ENCODE measurements at regions not wholly inside any gene's neighbourhood (a gene's known extent, or its start where the extent isn't known, plus 50 kb on each side); places are given as distances from the start of the nearest gene placed in this dataset.

- no peak for DNase-seq
- Histone ChIP-seq H3K79me2 (ENCODE audit: control insufficient read depth, insufficient read depth, low read length) (no peaks in the 10 kb centered on the region), H3K27ac (ENCODE audit: low read length in 2 of 2) (no peak overlapping the region), H2AFZ (ENCODE audit: insufficient read depth, low read depth, low read length, poor library complexity, severe bottlenecking) (no peak overlapping the region), H3K27me3 (replicated peaks in 1 of 4; ENCODE audit: control extremely low read depth in 1 of 4, control insufficient read depth in 3 of 4, insufficient read depth in 4 of 4, low read length in 3 of 4) (peaks cover 0 to 5% (median 0%) of the 10 kb centered on the region in 4 experiments), H3K4me2 (replicated peaks; ENCODE audit: low read depth, low read length, poor library complexity, severe bottlenecking) (no peak overlapping the region), H3K9ac (ENCODE audit: low read length) (no peak overlapping the region), H4K20me1 (ENCODE audit: control insufficient read depth, insufficient read depth, low read length, poor library complexity, severe bottlenecking) (no peaks in the 10 kb centered on the region), H3K9me3 (ENCODE audit: control extremely low read depth in 1 of 3, control insufficient read depth in 2 of 3, insufficient read depth in 1 of 3, low read length in 2 of 3) (peaks cover 0 to 2% (median 0%) of the 10 kb centered on the region in 3 donors), H3K4me1 (ENCODE audit: control insufficient read depth in 2 of 2, insufficient read depth in 2 of 2, low read length in 2 of 2) (no peaks in the 10 kb centered on the region), H3K4me3 (ENCODE audit: control extremely low read depth in 1 of 5, extremely low read depth in 1 of 5, insufficient read depth in 1 of 5, low read depth in 2 of 5, low read length in 4 of 5) (no peak overlapping the region), H3K36me3 (replicated peaks in 1 of 2; ENCODE audit: control extremely low read depth in 1 of 2, control insufficient read depth in 1 of 2, extremely low read depth in 1 of 2, insufficient read depth in 2 of 2, low read length in 1 of 2) (no peaks in the 10 kb centered on the region)
- intact Hi-C loops (cut with micrococcal nuclease) = no loop called here
- TF ChIP-seq CTCF (IDR thresholded peaks at IDR 0.05) = no peak
- TF ChIP-seq EZH2 (IDR thresholded peaks at IDR 0.05; ENCODE audit: borderline replicate concordance, insufficient read depth, low read depth, low read length, poor library complexity, severe bottlenecking) = no peak
- H3K27ac Mint-ChIP-seq = no peak overlapping the region
- H3K9me3 Mint-ChIP-seq (ENCODE audit: insufficient read depth) = peaks cover 2% of the 10 kb centered on the region
- H3K27me3 Mint-ChIP-seq = peaks cover 27% of the 10 kb centered on the region
- ATAC-seq (ENCODE audit: low read depth) = no peak
- 76% methylated on average over 2 of the region's 3 CpGs for WGBS (ENCODE audit: insufficient coverage)
- H3K4me1 Mint-ChIP-seq = no peaks in the 10 kb centered on the region
- CTCF ChIA-PET = no interaction called here
- no peak overlapping the region for H3K4me3 Mint-ChIP-seq
- POLR2A ChIA-PET = no interaction called here
These were observed 95.1 kb upstream of the ARAP3 start for GRCh38 chr5:141777130-141777529.

GRCh38 chr5:141773779-141774562, 91.9 kb upstream of the ARAP3 start:
- H3K9ac ChIP-seq (ENCODE audit: low read length) = no peak overlapping the region
- Mint-ChIP-seq H3K27me3 (peaks cover 30% of the 10 kb centered on the region), H3K4me1 (no peaks in the 10 kb centered on the region), H3K27ac (no peak overlapping the region), H3K9me3 (ENCODE audit: insufficient read depth) (peaks cover 2% of the 10 kb centered on the region), H3K4me3 (no peak overlapping the region)
- 76% methylated on average over 12 of the region's 17 CpGs for WGBS (ENCODE audit: insufficient coverage)
- ChIA-PET CTCF (no interaction called here), POLR2A (no interaction called here)
- no peak overlapping the region for H3K4me2 ChIP-seq (replicated peaks; ENCODE audit: low read depth, low read length, poor library complexity, severe bottlenecking)
- intact Hi-C loops (cut with micrococcal nuclease) = no loop called here
- no peaks in the 10 kb centered on the region for H4K20me1 ChIP-seq (ENCODE audit: control insufficient read depth, insufficient read depth, low read length, poor library complexity, severe bottlenecking)
- peaks cover 0 to 2% (median 0%) of the 10 kb centered on the region in 3 donors for H3K9me3 ChIP-seq (ENCODE audit: control extremely low read depth in 1 of 3, control insufficient read depth in 2 of 3, insufficient read depth in 1 of 3, low read length in 2 of 3)
- DNase-seq (no peak), ATAC-seq (ENCODE audit: low read depth) (no peak)
- H3K4me3 ChIP-seq (ENCODE audit: control extremely low read depth in 1 of 5, extremely low read depth in 1 of 5, insufficient read depth in 1 of 5, low read depth in 2 of 5, low read length in 4 of 5) = no peak overlapping the region
- no peaks in the 10 kb centered on the region for H3K79me2 ChIP-seq (ENCODE audit: control insufficient read depth, insufficient read depth, low read length)
- TF ChIP-seq CTCF (IDR thresholded peaks at IDR 0.05) = no peak
- no peak for TF ChIP-seq EZH2 (IDR thresholded peaks at IDR 0.05; ENCODE audit: borderline replicate concordance, insufficient read depth, low read depth, low read length, poor library complexity, severe bottlenecking)
- no peak overlapping the region for H2AFZ ChIP-seq (ENCODE audit: insufficient read depth, low read depth, low read length, poor library complexity, severe bottlenecking)
- H3K4me1 ChIP-seq (ENCODE audit: control insufficient read depth in 2 of 2, insufficient read depth in 2 of 2, low read length in 2 of 2) = no peaks in the 10 kb centered on the region
- no peaks in the 10 kb centered on the region for H3K36me3 ChIP-seq (replicated peaks in 1 of 2; ENCODE audit: control extremely low read depth in 1 of 2, control insufficient read depth in 1 of 2, extremely low read depth in 1 of 2, insufficient read depth in 2 of 2, low read length in 1 of 2)
- peaks cover 0 to 7% (median 0%) of the 10 kb centered on the region in 4 experiments for H3K27me3 ChIP-seq (replicated peaks in 1 of 4; ENCODE audit: control extremely low read depth in 1 of 4, control insufficient read depth in 3 of 4, insufficient read depth in 4 of 4, low read length in 3 of 4)
- H3K27ac ChIP-seq (ENCODE audit: low read length in 2 of 2) = no peak overlapping the region

All from B cell (primary cell).